ENCODE measurements at regions not wholly inside any gene's neighbourhood (a gene's known extent, or its start where the extent isn't known, plus 50 kb on each side); places are given as distances from the start of the nearest gene placed in this dataset.
"Not testable (repeated sequence)": the region's sequence is repeated elsewhere in the genome, so short reads cannot be mapped to it uniquely, and the experiment has no call there.

DNA sequence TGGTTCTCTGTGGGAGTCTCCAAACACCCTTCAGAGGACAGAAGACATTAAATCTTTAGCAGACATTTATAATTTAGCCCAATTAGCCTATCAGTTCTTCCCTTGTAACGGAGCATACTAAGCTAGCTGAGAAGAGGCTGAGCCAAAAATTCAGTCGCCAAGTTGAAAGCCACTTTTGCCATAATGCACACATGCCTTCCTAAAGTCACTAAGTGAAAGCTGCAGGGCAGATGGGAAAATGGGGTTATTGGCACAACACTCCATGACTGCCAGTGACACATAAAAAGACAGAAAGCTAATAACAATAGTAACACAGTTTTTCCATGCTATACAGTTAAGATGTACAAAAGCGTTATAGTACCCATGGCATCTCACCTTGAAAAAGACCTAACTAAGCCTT is 176.2 kb downstream of the DIRAS2 start:
- no peak overlapping the region for H3K4me3 ChIP-seq (ENCODE audit: low read length)
- TF ChIP-seq ZNF274 (IDR thresholded peaks at IDR 0.05; ENCODE audit: low read depth, low read length): no peak

DNA sequence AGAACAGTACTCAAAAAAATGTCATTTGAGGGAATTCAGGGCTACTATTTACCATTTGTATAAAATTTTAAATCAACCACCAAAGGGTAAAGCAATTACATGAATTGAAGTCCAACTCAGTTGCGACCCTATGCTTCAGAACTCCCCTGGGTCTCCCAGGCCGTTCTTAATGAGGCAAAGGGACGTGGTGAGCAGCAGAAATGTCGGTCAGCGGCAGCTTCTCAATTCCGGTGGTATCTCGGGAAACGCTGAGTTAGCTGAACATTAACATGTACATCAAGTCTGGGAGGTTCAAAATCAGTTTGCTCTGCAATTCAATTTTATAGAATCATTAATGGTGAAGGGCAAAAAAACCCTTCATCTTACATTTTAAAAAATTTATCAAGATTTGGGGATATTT is 173.2 kb downstream of the DIRAS2 start:
- no peak for TF ChIP-seq ZNF274 (IDR thresholded peaks at IDR 0.05; ENCODE audit: low read depth, low read length)
- H3K4me3 ChIP-seq (ENCODE audit: low read length): no peak overlapping the region

DNA sequence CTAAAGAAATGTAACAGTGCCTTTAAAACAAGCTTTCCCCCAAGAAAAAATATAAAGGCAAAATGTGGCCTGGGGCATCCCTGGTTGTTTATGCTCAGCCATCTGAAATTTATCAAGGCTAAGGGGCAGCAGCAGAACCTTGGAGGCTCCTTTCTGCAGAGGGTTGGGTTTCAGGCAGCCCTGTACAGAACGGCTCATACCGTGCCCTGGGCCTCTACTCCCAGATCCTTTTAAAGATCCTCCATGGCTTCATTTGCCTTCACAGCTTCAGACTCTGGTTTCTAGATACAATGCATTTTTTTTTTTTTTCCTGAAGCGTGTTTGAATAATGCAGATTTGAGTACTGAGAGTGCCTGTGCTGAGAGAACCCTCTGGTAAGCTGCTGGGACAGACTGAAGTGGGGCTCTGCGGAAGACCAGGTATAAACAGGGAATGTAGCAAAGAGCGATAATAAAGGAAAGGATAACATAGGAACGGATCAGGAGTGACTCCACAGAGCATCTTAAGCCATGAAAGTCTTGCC is 172.7 kb downstream of the DIRAS2 start:
- no peak overlapping the region for H3K4me3 ChIP-seq (ENCODE audit: low read length)
- no peak for TF ChIP-seq ZNF274 (IDR thresholded peaks at IDR 0.05; ENCODE audit: low read depth, low read length)

DNA sequence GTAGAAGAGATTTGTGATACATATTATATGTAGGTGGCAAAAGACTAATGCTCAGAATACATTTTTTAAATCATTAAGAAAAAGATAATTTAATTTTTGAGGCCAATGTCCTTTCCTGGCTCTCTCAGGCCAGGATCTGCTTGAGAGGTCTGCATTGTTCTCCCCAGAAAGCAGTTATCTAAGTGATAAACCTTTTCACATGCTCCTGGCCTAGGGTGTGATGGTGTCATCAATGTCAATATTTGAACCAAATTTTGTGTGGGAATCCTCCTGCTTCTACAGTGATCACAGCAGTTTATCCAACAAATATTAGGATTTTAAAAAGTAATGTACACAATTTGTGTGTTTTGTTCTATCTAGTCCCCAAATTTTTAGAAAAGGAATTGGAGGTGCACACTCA is 166.6 kb downstream of the DIRAS2 start:
- H3K4me3 ChIP-seq (ENCODE audit: low read length): no peak overlapping the region
- TF ChIP-seq ZNF274 (IDR thresholded peaks at IDR 0.05; ENCODE audit: low read depth, low read length): no peak

DNA sequence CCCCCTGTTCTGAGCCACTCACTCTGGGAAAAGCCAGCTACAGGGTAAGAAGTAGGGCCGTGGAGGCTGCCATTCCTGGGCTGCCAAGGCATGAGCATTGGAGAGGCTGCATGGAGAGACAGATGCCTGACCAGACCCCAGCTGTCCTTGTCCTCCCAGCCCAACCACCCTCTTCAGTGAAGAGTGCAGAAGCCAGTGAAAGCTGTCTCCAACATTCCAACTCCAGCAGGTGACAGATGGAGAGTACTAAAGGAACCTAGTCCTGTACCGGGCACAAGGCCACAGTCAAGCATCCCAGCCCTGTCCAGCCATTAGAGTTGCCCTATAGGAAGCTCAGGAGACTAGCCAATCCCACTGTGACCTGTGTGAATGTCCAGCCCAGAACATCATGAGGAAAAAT is 165.1 kb downstream of the DIRAS2 start:
- TF ChIP-seq ZNF274 (IDR thresholded peaks at IDR 0.05; ENCODE audit: low read depth, low read length): no peak
- no peak overlapping the region for H3K4me3 ChIP-seq (ENCODE audit: low read length)

DNA sequence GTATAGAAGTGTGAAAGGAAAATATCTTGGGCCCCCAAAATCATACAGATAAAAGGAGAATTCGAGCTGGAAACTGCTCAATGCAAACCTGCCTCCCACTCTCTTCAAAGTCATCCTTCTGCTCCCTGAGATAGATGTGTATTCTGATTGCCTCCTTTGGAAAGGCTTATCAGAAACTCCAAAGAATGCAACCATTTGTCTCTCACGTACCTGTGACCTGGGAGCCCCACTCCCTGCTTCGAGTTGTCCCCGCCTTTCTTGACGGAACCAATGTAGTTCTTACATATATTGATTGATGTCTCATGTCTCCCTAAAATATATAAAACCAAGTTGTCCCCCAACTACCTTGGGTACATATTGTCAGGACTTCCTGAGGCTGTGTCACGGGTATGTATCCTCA is 163.8 kb downstream of the DIRAS2 start:
- TF ChIP-seq ZNF274 (IDR thresholded peaks at IDR 0.05; ENCODE audit: low read depth, low read length): no peak
- no peak overlapping the region for H3K4me3 ChIP-seq (ENCODE audit: low read length)

DNA sequence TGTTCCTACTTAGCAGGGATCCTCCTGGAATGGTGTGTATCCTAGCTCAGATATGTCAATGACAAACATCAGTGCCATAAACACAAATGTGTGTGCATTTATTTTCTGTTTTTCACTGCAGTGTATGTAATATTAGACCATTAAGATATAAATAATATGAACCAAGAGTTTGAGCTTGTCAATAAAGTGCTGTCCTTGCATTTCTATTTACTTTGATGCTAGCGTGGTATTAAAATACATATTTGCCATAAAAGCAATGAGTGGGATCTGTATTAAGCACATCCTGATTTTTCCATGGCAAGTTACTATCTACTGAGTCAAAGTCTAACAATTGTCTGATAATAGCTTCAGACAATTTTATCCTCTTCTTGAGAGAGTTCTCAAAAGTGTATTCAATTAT is 157.6 kb downstream of the DIRAS2 start:
- TF ChIP-seq ZNF274 (IDR thresholded peaks at IDR 0.05; ENCODE audit: low read depth, low read length): no peak
- H3K4me3 ChIP-seq (ENCODE audit: low read length): no peak overlapping the region

DNA sequence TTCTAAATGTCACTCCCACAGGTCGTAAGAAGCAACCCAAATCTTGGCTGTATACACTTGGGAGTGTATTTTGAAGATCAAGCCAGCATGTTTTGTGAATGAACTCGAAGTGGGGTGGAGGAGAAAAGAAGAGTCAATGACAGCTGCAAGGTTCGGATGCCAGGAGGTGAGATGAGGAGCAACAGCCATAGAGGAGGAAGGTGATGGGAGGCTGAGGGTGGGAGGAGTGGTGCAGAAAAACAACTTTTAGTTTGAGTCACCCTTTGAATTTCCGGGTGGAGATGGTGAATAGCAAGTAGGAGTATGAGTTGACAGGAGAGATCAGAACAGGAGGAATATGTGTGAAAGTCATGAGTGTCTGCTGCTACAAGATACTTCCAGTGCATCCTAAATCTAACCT is 153.6 kb downstream of the DIRAS2 start:
- TF ChIP-seq ZNF274 (IDR thresholded peaks at IDR 0.05; ENCODE audit: low read depth, low read length): no peak
- no peak overlapping the region for H3K4me3 ChIP-seq (ENCODE audit: low read length)

DNA sequence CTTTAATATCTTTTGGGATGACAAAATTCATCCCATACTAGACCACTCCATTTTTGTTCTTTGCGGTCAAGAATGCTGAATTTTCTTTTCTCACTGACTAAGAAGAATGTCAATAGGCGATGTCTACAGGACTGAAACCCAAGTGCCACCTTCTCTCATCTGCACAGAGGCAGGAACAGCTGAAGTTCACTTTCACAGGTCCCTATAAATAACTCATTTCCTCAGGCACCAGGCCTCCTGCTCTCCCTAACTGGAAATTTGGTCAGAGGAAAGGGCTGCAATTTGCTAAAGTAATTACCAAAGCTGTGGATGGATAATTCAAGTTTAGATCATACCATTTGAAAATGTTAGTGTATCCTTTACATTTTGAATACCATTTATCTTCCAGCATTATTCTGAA is 142.9 kb downstream of the DIRAS2 start:
- no peak for TF ChIP-seq ZNF274 (IDR thresholded peaks at IDR 0.05; ENCODE audit: low read depth, low read length)
- no peak overlapping the region for H3K4me3 ChIP-seq (ENCODE audit: low read length)

DNA sequence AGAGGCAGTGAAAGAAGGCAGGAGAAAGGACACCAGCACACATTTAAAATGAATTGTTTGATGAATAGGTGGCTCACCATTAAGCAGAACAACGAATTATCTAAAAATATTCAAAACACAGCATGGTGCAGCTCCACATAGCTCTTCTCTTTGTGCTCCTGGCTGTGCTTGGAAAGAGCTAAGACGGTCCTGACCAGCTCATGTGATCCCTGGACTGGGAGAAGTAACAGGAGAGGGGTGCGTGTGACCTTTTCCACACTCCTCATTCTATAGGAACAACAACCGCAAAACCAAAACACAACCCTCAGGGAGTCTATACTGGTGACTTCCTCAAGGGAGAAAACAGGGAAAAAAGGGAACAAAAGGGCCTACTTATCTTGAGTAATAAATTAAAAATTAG is 140.5 kb downstream of the DIRAS2 start:
- TF ChIP-seq ZNF274 (IDR thresholded peaks at IDR 0.05; ENCODE audit: low read depth, low read length): no peak

DNA sequence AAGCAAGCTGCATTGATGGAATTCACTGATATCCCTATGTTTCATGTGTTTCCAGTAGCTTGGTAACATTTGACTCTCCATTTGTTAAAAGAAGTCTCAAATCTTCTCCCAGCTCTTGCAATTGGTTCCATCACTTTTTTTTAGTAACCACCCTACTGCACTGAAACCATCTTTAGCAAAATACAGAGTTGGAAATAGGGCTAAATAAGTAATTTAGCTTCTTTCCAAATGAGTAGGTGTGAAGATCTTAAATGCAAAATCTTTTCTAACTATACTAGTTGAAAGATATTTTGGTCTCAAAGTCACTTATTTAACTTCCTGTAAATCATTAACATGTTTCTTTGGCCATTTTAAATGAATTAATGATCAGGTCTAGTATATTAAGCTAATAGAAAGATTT is 138.1 kb downstream of the DIRAS2 start:
- no peak overlapping the region for H3K4me3 ChIP-seq (ENCODE audit: low read length)
- TF ChIP-seq ZNF274 (IDR thresholded peaks at IDR 0.05; ENCODE audit: low read depth, low read length): no peak

More for the DNA sequence above, 140.5 kb downstream of the DIRAS2 start:
- no peak overlapping the region for H3K4me3 ChIP-seq (ENCODE audit: low read length)

DNA sequence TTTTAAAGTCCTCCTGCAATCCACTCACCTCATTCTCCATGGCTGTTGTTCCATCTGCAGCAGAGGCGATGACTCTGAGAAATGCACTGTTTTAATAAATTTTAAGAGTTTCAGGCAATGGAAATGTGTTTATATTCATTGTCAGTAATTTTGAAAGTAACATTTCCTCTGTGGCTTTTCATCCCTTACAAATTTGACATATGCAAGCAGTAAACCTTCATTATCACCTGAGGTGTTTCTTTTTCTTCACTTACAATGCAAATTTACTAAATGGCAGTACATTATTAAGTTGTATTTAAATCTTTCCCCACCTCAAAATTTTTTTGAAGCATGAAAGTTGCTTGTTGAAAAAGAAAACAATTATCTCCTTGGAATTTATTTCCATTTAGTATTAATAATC is 136.9 kb downstream of the DIRAS2 start:
- no peak for TF ChIP-seq ZNF274 (IDR thresholded peaks at IDR 0.05; ENCODE audit: low read depth, low read length)
- no peak overlapping the region for H3K4me3 ChIP-seq (ENCODE audit: low read length)

DNA sequence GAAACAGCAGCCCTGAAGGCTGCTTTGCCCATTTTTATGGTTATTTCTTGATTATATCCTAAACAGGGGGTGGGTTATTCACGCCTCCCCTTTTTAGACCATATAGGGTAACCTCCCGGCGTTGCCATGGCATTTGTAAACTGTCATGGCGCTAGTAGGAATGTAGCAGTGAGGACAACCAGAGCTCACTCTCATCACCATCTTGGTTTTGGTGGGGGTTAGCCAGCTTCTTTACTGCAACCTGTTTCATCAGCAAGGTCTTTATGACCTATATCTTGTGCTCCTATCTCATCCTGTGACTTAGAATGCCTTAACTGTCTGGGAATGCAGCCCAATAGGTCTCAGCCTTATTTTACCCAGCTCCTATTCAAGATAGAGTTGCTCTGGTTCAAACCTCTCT is 136.2 kb downstream of the DIRAS2 start:
- H3K4me3 ChIP-seq (ENCODE audit: low read length): not testable (repeated sequence)

DNA sequence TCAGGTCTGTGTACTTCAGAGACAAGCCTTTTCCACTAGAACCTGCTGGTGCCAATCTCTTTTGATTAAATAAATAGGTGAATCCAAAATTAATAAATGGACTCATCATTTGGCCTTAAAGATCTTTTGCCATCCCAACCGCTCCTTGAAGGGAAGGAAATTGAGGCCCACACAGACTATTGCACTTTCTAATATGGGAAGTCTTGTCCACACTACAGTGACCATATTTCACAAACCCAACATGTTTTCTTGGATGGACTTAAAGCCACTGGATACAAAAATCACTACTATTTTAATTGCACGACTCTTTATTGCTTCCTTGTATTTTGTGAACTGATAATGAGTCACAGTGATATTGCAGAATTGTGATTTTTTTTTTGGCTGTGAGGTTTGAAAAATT is 135.0 kb downstream of the DIRAS2 start:
- no peak for TF ChIP-seq ZNF274 (IDR thresholded peaks at IDR 0.05; ENCODE audit: low read depth, low read length)
- no peak overlapping the region for H3K4me3 ChIP-seq (ENCODE audit: low read length)

DNA sequence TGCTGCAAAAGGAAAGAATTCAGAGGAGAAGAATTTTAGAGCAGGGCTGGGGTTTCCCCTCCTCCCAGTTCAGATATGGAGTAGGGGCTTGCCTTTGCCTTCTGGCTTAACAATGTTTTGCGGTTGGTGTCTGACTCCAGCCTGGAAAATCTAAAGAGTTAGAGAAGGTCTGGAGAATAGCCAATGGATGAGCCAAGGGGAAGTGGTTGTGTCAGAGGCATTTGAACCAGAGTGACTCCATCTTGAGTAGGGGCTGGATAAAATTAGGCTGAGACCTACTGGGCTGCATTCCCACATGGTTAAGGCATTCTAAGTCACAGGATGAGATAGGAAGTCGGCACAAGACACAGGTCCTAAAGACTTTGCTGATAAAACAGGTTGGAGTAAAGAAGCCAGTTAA is 133.7 kb downstream of the DIRAS2 start:
- H3K4me3 ChIP-seq (ENCODE audit: low read length): no peak overlapping the region
- no peak for TF ChIP-seq ZNF274 (IDR thresholded peaks at IDR 0.05; ENCODE audit: low read depth, low read length)

DNA sequence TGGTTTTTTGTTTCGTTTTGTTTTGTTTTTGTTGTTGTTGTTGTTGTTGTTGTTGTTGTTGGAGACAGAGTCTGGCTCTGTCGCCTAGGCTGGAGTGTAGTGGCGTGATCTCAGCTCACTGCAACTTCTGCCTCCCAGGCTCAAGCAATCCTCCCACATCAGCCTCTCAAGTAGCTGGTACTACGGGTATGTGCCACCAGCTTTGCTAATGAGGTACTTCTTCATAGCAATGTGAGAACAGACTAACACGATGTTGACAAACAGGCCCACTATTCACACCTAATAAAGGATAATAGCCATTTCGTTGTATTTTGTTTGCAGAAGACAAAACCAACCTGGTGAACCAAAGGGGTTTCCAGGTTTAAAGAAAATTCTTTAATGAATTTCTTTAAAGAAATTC is 130.9 kb downstream of the DIRAS2 start:
- H3K4me3 ChIP-seq (ENCODE audit: low read length): no peak overlapping the region
- no peak for TF ChIP-seq ZNF274 (IDR thresholded peaks at IDR 0.05; ENCODE audit: low read depth, low read length)

DNA sequence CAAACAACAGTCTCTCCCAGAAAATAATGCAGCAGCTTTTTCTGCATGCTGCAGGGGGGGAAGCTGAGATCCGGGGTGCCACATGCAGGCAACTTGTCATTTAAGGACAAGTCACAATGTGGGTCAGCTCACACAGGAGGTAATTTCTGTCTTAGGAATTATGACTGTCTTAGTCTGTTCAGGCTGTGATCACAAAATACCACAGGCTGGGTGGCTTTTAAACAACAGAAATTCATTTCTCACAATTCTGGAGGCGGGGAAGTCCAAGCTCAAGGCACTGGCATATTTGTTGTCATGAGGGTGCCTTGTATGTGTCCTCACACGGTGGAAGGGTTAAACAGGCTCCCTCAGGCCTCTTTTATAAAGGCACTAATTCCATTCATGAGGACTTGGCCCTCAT is 127.7 kb downstream of the DIRAS2 start:
- no peak for TF ChIP-seq ZNF274 (IDR thresholded peaks at IDR 0.05; ENCODE audit: low read depth, low read length)

More for the DNA sequence above, 127.7 kb downstream of the DIRAS2 start:
- no peak overlapping the region for H3K4me3 ChIP-seq (ENCODE audit: low read length)

All from GM08714 (cell line).